ENCODE measurements at regions not wholly inside any gene's neighbourhood (a gene's known extent, or its start where the extent isn't known, plus 50 kb on each side); places are given as distances from the start of the nearest gene placed in this dataset.
"Not testable (repeated sequence)": the region's sequence is repeated elsewhere in the genome, so short reads cannot be mapped to it uniquely, and the experiment has no call there.

DNA sequence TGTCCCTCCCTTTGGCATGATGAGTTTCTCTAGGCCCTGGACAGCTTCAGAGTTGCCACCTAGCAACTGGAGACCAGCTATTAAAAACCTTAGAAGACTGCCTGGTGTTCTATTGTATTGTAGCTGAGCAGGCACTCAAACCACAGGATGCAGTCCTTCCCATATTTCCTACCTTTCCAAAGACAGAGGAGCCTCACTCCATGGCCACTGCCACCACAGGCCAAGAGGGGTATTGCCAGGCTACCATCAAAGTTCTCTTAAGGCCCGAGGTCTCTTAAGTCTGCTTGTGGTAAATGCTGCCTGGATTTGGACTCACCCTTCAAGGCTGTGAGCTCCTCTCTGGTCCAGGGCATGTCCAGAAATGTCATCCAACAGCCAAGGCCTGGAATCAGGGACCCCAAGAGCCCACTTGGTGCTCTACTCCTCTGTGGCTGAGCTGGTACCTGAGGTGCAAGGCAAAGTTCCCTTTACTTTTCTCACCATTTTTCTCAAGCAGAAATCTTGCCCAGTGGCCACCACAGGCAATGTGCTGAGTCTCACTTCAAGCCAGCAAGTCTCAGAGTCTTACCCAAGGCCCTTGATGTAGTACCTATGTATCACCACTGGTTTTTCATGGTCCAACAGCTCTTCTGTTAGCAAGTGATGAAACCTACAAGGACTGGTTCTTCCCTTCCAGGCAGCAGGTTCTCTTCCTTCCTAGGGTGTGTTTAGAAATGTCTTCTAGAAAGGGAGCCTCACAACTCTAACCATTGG is 269.4 kb downstream of the AMY1C start:
- no peaks in the 10 kb centered on the region for H3K4me1 ChIP-seq (ENCODE audit: control insufficient read depth, insufficient read depth, low read length, poor library complexity, severe bottlenecking)
- no peaks in the 10 kb centered on the region for H3K36me3 ChIP-seq (ENCODE audit: control insufficient read depth, insufficient read depth, low read length)
- H3K4me3 ChIP-seq (ENCODE audit: extremely low read depth, insufficient read depth, low read length, poor library complexity, severe bottlenecking) = no peak overlapping the region
- H3K9me3 ChIP-seq (ENCODE audit: control insufficient read depth, low read length) = no peaks in the 10 kb centered on the region
- H3K27ac ChIP-seq (ENCODE audit: low read depth, low read length, severe bottlenecking) = no peak overlapping the region
- WGBS, 2 experiments (ENCODE audit: insufficient coverage in 2 of 2) = 88 to 100% methylated on average over 1 of the region's 1 CpG

DNA sequence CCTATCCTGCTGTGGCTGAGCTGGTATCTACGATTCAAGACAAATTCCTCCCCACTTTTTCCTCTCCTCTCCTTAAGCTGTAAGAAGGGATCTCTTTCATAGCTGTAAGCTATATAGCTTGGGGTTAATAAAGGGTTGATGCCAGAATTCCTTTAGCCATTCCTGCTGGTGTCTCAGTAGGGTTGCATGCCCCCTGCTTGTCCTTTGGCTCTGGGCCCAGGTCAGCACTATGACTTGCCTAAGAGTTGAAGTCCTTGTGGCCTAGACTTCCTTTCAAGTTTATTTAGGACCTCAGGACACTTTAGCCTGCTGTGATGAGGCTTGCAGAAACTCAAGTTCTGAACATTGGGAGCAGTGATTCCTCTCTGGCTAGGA is 270.0 kb downstream of the AMY1C start:
- Histone ChIP-seq H3K9me3 (ENCODE audit: control insufficient read depth, low read length) (no peaks in the 10 kb centered on the region), H3K27ac (ENCODE audit: low read depth, low read length, severe bottlenecking) (no peak overlapping the region), H3K36me3 (ENCODE audit: control insufficient read depth, insufficient read depth, low read length) (no peaks in the 10 kb centered on the region), H3K4me3 (ENCODE audit: extremely low read depth, insufficient read depth, low read length, poor library complexity, severe bottlenecking) (no peak overlapping the region), H3K4me1 (ENCODE audit: control insufficient read depth, insufficient read depth, low read length, poor library complexity, severe bottlenecking) (no peaks in the 10 kb centered on the region)
- WGBS, 2 experiments (ENCODE audit: insufficient coverage in 2 of 2) = no CpG with 5 or more reads among the region's 1 CpG

DNA sequence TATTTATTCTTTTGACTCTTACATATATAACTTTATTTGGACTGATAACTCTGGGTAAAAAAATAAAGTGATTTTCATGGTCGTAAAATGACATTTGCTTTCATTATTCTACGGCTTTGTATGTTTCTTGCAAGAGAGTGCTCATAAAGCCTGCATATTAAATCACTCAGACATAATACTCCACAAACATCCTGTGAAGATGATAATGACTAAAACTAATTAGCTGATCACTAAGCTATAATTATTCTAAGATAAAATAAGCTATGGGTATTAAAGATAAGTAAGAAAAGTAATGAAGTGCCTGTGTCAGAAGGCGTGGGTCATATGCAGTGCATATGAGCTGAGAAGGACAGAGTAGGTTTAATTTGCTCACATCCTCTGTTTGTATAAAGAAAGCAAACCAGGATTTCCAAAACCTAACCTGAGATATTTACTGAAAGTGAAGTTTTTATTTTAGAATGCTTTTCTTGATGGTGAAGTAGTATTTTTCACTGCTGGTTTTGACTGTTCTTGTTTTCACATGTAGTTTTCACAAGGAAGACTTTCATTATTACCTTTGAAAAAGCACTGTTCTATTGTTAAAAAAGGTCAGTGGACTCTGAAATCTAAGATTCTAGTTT is 278.8 kb downstream of the AMY1C start:
- 80% methylated on average over 1 of the region's 3 CpGs; no CpG with 5 or more reads in 1 of the 2 experiments for WGBS, 2 experiments (ENCODE audit: insufficient coverage in 2 of 2)

DNA sequence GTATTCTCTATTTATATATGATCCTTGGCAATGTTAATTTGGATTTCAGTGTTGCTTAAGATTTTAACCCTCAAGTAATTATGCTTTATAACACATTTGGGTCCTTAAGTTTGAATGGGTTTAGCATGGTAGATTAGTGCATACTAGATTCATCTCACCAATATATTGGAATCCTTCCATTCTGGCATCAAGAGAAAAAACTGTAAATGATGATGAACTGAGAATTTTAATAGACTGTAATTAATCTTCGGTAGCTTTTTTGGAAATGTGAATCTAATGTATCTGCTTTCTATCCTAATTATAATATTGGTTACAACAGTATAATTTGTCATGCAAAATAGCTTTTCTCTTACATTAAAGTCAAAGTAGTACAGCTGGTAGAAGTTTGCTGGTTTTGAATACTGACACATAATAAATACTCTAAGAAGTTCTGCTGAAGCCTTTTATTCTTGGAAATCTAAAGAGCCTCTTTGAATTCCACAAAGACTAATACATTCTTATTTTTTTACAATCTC is 279.8 kb downstream of the AMY1C start:
- Histone ChIP-seq H3K4me3 (ENCODE audit: extremely low read depth, insufficient read depth, low read length, poor library complexity, severe bottlenecking) (no peak overlapping the region), H3K27ac (ENCODE audit: low read depth, low read length, severe bottlenecking) (no peak overlapping the region), H3K9me3 (ENCODE audit: control insufficient read depth, low read length) (no peaks in the 10 kb centered on the region), H3K4me1 (ENCODE audit: control insufficient read depth, insufficient read depth, low read length, poor library complexity, severe bottlenecking) (no peaks in the 10 kb centered on the region), H3K36me3 (ENCODE audit: control insufficient read depth, insufficient read depth, low read length) (no peaks in the 10 kb centered on the region)
- no CpG with 5 or more reads among the region's 1 CpG for WGBS, 2 experiments (ENCODE audit: insufficient coverage in 2 of 2)

More for the DNA sequence above, 278.8 kb downstream of the AMY1C start:
- Histone ChIP-seq H3K4me3 (ENCODE audit: extremely low read depth, insufficient read depth, low read length, poor library complexity, severe bottlenecking) (no peak overlapping the region), H3K4me1 (ENCODE audit: control insufficient read depth, insufficient read depth, low read length, poor library complexity, severe bottlenecking) (no peaks in the 10 kb centered on the region), H3K36me3 (ENCODE audit: control insufficient read depth, insufficient read depth, low read length) (no peaks in the 10 kb centered on the region), H3K9me3 (ENCODE audit: control insufficient read depth, low read length) (no peaks in the 10 kb centered on the region), H3K27ac (ENCODE audit: low read depth, low read length, severe bottlenecking) (no peak overlapping the region)

DNA sequence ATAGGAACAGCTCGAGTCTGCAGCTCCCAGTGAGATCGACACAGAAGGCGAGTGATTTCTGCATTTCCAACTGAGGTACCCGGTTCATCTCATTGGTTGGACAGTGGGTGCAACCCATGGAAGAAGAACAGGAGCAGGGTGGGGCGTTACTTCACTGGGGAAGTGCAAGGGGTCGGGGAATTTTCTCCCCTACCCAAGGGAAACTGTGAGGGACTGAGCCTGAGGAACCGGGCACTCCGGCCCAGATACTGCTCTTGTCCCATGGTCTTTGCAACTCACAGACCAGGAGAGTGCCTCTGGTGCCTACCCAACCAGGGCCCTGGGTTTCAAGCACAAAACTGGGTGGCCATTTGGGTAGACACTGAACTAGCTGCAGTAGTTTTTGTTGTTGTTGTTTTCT is 307.1 kb downstream of the AMY1C start:
- peaks cover 4% of the 10 kb centered on the region for H3K4me1 ChIP-seq (ENCODE audit: control insufficient read depth, insufficient read depth, low read length, poor library complexity, severe bottlenecking)
- no peak overlapping the region for H3K4me3 ChIP-seq (ENCODE audit: extremely low read depth, insufficient read depth, low read length, poor library complexity, severe bottlenecking)
- no peak overlapping the region for H3K27ac ChIP-seq (ENCODE audit: low read depth, low read length, severe bottlenecking)
- H3K9me3 ChIP-seq (ENCODE audit: control insufficient read depth, low read length) = no peaks in the 10 kb centered on the region
- 85 to 96% methylated on average over 5 of the region's 8 CpGs for WGBS, 2 experiments (ENCODE audit: insufficient coverage in 2 of 2)
- no peaks in the 10 kb centered on the region for H3K36me3 ChIP-seq (ENCODE audit: control insufficient read depth, insufficient read depth, low read length)

DNA sequence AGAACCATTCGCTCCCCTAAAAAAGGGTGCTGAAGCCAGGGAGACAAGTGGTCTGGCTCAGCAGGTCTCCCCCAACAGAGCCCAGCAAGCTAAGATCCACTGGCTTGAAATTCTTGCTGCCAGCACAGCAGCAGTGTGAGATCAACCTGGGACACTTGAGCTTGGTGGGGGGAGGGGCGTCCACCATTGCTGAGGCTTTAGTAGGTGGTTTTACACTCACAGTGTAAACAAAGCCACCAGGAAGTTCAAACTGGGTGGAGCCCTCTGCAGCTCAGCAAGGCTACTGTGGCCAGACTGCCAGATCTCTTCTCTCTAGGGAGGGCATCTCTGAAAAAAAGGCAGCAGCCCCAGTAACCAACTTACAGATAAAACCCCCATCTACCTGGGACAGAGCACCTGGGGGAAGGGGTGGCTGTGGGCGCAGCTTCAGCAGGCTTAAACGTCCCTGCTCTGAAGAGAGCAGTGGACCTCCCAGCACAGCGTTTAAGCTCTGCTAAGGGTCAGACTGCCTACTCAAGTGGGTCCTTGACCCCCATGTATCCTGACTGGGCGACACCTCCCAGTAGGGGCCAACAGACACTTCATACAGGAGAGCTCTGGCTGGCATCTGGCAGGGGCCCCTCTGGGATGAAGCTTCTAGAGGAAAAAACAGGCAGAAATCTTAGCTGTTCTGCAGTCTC is 307.7 kb downstream of the AMY1C start:
- H3K4me1 ChIP-seq (ENCODE audit: control insufficient read depth, insufficient read depth, low read length, poor library complexity, severe bottlenecking); H3K27ac ChIP-seq (ENCODE audit: low read depth, low read length, severe bottlenecking); H3K36me3 ChIP-seq (ENCODE audit: control insufficient read depth, insufficient read depth, low read length); H3K4me3 ChIP-seq (ENCODE audit: extremely low read depth, insufficient read depth, low read length, poor library complexity, severe bottlenecking); H3K9me3 ChIP-seq (ENCODE audit: control insufficient read depth, low read length): not testable (repeated sequence)
- 79 to 96% methylated on average over 4 of the region's 6 CpGs for WGBS, 2 experiments (ENCODE audit: insufficient coverage in 2 of 2)

DNA sequence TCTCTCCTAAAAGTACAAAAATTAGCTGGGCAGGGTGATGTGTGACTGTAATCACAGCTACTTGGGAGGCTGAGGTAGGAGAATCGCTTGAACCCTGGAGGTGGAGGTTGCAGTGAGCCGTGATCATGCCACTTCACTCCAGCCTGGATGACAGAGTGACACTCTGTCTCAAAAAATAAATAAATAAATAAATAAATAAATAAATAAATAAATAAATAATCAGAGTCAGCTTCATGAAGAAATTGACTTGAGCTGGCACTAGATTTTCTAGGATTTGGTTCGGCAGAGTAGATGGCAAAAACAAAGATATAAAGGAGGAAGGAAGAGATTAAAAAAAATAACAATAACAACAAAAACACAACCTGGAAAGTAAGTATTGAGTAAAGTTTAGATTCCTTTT is 311.9 kb downstream of the AMY1C start:
- H3K4me3 ChIP-seq (ENCODE audit: extremely low read depth, insufficient read depth, low read length, poor library complexity, severe bottlenecking); H3K9me3 ChIP-seq (ENCODE audit: control insufficient read depth, low read length); H3K4me1 ChIP-seq (ENCODE audit: control insufficient read depth, insufficient read depth, low read length, poor library complexity, severe bottlenecking); H3K36me3 ChIP-seq (ENCODE audit: control insufficient read depth, insufficient read depth, low read length); H3K27ac ChIP-seq (ENCODE audit: low read depth, low read length, severe bottlenecking): not testable (repeated sequence)
- WGBS, 2 experiments (ENCODE audit: insufficient coverage in 2 of 2) = no CpG with 5 or more reads among the region's 3 CpGs

DNA sequence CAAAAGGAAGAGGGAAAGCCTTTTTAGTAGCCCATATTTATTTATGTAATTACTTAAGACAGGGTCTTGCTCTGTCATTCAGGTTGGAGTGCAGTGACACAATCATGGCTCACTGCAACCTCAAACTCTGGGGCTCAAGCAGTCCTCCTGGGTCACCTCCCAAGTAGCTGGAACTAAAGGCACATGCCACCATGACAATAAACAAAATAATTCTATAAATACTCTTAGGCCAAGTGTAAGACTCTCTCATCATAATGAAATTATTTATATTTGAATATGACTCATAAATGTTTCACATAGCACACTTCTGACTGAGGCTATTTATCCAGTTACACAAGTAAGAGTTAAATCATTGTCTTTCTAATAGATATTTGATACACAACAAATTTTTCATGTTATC is 314.7 kb downstream of the AMY1C start:
- H3K27ac ChIP-seq (ENCODE audit: low read depth, low read length, severe bottlenecking) = no peak overlapping the region
- H3K36me3 ChIP-seq (ENCODE audit: control insufficient read depth, insufficient read depth, low read length) = no peaks in the 10 kb centered on the region
- no peak overlapping the region for H3K4me3 ChIP-seq (ENCODE audit: extremely low read depth, insufficient read depth, low read length, poor library complexity, severe bottlenecking)
- no peaks in the 10 kb centered on the region for H3K9me3 ChIP-seq (ENCODE audit: control insufficient read depth, low read length)
- no peaks in the 10 kb centered on the region for H3K4me1 ChIP-seq (ENCODE audit: control insufficient read depth, insufficient read depth, low read length, poor library complexity, severe bottlenecking)

DNA sequence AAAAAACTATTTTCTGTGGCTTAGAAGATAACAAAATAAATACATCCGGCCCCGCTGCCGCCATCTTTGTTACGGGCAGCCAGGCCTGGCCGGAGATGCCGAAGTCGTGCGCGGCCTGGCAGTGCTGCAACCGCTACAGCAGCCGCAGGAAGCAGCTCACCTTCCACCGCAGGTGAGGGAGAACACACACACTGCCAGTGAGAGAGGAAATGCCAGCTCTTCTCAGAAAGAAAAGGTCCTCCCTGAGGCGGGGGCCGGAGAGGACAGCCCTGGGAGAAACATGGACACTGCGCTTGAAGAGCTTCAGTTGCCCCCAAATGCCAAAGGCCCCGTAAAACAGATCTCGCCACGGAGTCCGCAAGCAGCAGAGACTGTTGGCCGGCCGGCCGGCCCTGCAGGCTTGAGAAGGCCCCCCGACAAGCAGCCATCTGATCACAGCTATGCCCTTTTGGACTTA is 323.2 kb downstream of the AMY1C start:
- no peak overlapping the region for H3K27ac ChIP-seq (ENCODE audit: low read depth, low read length, severe bottlenecking)
- no peak overlapping the region for H3K4me3 ChIP-seq (ENCODE audit: extremely low read depth, insufficient read depth, low read length, poor library complexity, severe bottlenecking)
- no peaks in the 10 kb centered on the region for H3K9me3 ChIP-seq (ENCODE audit: control insufficient read depth, low read length)
- no peaks in the 10 kb centered on the region for H3K36me3 ChIP-seq (ENCODE audit: control insufficient read depth, insufficient read depth, low read length)
- 88 to 97% methylated on average over 16 to 20 of the region's 23 CpGs for WGBS, 2 experiments (ENCODE audit: insufficient coverage in 2 of 2)
- no peaks in the 10 kb centered on the region for H3K4me1 ChIP-seq (ENCODE audit: control insufficient read depth, insufficient read depth, low read length, poor library complexity, severe bottlenecking)

DNA sequence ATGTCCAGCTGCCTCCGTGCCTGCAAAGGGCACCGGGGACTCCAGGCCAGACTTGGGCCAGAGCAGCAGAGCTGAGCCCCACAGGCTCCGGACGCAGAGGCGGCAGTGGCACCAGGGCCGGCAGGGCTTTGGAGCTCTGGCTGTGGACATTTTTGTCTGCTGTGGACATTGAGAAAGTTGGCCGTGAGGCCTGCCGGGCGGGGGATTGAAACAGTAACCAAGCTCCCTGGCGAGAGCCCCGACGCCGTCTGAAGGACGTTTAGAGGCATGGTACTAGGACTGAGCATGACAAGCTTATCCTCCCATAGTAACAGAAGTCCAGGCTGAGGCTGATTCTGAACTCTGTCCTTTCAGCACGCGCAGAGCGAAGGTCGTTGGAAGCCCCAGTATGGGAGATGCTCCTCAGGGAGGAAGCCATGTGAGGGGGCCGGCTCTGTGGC is 323.8 kb downstream of the AMY1C start:
- H3K9me3 ChIP-seq (ENCODE audit: control insufficient read depth, low read length) = no peaks in the 10 kb centered on the region
- WGBS, 2 experiments (ENCODE audit: insufficient coverage in 2 of 2) = 96 to 99% methylated on average over 13 to 15 of the region's 19 CpGs
- no peak overlapping the region for H3K27ac ChIP-seq (ENCODE audit: low read depth, low read length, severe bottlenecking)
- H3K4me1 ChIP-seq (ENCODE audit: control insufficient read depth, insufficient read depth, low read length, poor library complexity, severe bottlenecking) = no peaks in the 10 kb centered on the region
- no peaks in the 10 kb centered on the region for H3K36me3 ChIP-seq (ENCODE audit: control insufficient read depth, insufficient read depth, low read length)
- H3K4me3 ChIP-seq (ENCODE audit: extremely low read depth, insufficient read depth, low read length, poor library complexity, severe bottlenecking) = no peak overlapping the region

DNA sequence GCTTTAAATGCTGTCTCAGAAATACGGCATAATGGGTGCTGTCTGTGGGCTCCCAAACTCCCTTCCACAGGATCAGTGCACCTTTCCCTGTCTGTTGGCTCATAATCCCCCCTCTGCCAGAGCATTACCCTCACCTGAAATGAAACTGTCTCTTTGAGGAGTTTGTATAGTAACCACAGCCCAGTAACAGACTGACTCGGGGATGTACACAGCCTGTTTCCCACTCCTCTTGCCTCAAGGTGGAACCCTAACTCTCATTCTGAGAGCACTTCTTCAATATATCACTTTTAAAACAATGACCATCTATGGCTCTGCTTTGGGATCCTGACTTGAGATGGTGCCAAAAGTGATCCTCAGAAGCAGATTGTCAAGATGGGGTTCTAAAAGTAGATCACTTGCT is 332.5 kb downstream of the AMY1C start:
- H3K9me3 ChIP-seq (ENCODE audit: control insufficient read depth, low read length) = no peaks in the 10 kb centered on the region
- no peak overlapping the region for H3K27ac ChIP-seq (ENCODE audit: low read depth, low read length, severe bottlenecking)
- WGBS, 2 experiments (ENCODE audit: insufficient coverage in 2 of 2) = 81 to 100% methylated on average over 2 of the region's 2 CpGs
- H3K4me3 ChIP-seq (ENCODE audit: extremely low read depth, insufficient read depth, low read length, poor library complexity, severe bottlenecking) = no peak overlapping the region
- no peaks in the 10 kb centered on the region for H3K36me3 ChIP-seq (ENCODE audit: control insufficient read depth, insufficient read depth, low read length)
- H3K4me1 ChIP-seq (ENCODE audit: control insufficient read depth, insufficient read depth, low read length, poor library complexity, severe bottlenecking) = no peaks in the 10 kb centered on the region
